HG03025 (cell line): ENCODE measurements at regions not wholly inside any gene's neighbourhood (a gene's known extent, or its start where the extent isn't known, plus 50 kb on each side); places are given as distances from the start of the nearest gene placed in this dataset.
"Not testable (repeated sequence)": the region's sequence is repeated elsewhere in the genome, so short reads cannot be mapped to it uniquely, and the experiment has no call there.

Experiments used
- ATAC-seq: cut with Tn5 transposase; IDR thresholded peaks from one replicate; pipeline ENCODE4 v1.9.1; 2021; ENCODE audit warnings: mild to moderate bottlenecking, moderate library complexity; ENCODE audit not compliant: unreplicated experiment, low FRiP score

DNA sequence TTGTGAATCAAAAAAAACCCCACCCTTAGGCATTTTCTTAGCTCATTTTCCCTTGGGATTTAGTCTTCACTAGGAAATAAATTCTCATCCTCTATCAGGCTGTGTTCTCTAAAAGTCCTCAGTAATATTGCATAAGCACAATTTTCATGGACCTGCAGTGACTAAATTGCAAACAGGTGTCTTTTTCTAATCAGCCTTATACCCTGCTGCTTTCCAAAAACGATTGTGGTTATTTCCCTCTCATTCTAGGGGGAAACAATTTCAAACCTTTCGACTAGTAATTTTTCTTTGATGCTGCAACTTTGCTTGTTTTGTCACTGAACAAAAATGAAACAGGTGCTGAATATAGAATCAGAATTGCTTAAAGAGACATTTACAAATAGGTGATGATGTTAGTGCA is 549.9 kb downstream of the PDHA2 start:
- ATAC-seq = no peak

DNA sequence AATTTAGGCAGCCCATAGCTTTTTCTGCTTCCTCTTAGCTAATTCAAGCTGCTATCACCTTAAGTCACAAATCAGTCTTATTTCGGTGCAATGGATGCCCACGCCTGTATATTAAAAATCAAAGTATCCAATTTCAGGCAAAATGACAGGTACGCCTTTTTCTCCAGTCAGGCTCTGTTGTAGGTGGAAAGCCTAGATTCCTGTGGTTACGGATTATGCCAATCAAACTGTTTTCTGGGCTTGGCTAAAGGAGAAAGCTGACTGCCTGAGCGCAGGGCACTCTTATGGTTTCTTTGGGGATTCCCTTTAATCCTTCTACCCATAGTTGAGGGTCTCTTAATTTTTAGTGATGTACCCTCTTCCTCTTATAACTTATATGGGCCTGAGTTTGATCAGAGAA is 550.5 kb downstream of the PDHA2 start:
- ATAC-seq = no peak

DNA sequence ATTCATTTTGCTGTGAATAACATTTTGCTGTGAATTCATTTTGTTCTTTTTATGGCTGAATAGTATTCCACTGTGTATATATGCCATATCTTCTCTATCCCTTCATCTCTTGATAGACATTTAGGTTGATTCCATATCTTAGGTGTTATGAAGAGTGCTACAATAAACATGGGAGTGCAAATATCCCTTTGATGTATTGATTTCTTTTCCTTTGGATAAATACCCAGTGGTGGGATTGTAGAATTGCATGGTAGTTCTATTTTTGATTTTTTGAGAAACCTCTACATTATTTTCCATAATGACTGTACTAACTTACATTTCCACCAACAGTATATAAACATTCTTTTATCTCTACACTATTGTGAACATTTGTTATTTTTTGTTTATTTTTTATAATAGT is 555.9 kb downstream of the PDHA2 start:
- no peak for ATAC-seq

DNA sequence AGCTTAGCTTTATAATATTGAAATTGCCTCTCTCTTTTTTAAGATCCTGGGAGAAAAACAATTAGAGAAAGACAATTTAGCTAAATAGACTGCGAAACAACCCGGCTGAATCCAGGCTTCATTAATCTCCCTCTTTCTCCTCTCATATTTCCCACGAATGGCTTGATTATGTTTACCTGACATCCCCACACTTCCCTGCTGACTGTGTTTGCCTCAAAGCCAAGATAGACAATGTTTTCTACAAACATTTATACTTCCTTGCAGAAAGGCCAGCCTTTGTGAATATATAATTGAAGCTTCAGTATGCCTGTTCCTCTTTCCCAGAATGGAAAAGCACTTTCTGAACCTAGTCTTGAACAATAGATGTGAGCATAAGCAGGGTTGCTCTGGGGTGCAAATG is 566.8 kb downstream of the PDHA2 start:
- no peak for ATAC-seq

DNA sequence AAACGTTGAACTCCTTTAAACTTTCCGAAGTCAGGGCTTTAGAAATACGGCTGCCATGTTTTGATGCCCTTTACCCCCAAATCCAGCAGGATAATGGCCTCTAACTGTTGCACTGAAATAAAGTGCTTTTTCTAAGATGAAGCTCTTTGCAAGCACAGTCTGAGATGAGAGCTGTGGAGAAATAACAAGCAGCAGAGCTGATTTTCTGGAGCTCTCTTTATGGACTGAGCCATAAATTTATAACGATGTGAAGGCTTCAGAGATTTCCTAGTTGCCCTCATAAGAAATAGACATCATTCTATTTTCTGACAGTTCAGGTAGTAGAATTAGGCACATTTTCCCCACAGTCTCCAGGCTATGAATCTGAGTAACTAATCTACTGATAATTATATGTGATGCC is 567.3 kb downstream of the PDHA2 start:
- no peak for ATAC-seq

DNA sequence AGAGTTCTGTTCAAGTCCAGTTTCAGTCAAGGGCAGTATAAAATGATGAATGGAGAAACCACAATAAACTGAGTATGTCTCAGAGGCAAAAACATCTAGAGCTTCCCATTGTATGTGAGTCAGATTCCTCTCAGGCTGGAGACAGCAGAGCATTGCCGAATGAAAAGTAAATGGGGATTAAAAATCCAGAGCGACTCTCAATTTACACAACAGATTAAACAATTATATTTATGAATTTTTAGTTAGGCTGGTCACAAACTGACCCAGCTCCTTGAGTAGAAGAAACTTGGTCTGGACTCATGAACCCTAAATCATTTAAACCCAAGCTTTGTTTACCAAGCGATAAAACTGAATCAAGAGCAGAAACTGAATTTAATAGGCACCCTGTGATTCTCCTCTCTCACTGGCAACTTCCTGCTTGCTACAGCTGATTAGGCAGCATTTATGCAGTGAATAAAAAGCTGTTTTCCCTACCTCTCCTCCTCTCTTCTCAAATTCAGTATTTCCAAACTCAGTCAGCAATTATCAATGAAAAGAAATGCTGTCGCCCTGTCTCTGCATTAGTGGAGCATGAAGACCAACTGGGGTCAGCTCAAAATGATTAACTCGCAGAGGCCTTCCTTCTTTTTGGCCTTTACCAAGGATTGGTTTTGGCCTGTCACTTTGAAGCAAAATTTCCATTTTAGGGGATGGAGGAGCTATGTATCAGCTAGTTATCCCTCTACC is 568.0 kb downstream of the PDHA2 start:
- ATAC-seq = no peak

DNA sequence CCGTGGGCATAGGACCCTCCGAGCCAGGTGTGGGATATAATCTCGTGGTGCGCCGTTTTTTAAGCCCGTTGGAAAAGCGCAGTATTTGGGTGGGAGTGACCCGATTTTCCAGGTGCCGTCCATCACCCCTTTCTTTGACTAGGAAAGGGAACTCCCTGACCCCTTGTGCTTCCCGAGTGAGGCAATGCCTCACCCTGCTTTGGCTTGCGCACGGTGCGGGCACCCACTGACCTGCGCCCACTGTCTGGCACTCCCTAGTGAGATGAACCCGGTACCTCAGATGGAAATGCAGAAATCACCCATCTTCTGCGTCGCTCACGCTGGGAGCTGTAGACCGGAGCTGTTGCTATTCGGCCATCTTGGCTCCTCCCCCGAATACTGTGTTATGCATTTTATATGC is 575.0 kb downstream of the PDHA2 start:
- ATAC-seq = not testable (repeated sequence)

DNA sequence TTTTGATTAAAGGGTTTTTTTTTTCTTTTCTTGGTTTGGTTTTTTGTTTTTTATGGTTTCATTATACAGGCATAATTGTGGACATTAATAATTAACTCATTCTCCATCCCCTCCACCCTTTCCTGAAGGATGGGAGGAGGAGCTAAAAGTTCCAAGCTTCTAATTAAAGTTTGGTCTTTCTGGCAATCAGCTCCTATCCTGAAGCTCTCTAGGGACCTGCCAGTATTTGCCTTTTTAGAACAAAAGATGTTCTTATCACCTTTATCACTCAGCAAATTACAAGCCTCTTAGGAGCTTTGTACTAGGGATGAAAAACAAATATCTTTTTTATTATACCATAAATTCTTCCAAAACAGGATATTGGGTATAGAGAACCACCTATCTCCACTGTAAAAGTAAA is 589.8 kb downstream of the PDHA2 start:
- ATAC-seq = no peak

DNA sequence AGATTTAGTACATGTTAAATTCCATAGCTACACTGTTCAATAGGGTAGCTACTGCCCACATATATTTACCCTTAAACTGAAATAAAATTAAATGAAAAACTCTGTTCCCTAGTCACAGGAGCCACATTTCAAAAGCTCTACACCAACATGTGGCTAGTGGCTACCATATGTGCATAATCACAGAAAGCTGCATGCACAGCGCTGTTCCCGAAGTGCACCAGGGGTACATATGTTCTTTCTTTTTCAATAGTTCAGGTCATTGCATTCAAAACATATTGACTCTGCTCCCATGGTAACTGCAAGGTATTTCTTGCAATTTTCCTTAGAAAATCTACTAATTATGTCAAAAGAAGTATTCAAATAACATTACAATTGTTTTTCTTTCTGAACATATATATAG is 591.2 kb downstream of the PDHA2 start:
- no peak for ATAC-seq

DNA sequence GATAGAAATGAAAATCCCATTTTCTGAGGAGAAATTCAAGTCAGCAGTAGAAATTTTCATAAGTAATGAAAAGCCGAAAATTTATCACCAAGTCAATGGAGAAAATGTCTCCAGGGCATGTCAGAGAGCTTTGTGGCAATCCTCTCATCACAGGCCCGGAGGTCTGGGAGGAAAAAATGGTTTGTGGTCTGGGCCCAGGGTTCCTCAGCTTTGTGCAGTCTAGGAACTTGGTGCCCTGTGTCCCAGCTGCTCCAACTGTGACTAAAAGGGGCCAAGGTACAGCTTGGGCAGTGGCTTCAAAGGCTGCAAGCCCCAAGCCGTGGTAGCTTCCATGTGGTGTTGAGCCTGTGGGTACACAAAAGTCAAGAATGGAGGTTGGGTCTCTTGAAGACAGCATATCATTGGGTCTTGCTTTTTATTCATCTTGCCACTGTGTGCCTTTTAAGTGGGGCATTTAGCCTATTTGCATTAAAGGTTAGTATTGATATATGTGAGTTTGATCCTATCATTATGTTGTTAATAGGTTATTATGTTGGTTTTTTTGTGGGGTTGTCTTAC is 608.5 kb downstream of the PDHA2 start:
- no peak for ATAC-seq

DNA sequence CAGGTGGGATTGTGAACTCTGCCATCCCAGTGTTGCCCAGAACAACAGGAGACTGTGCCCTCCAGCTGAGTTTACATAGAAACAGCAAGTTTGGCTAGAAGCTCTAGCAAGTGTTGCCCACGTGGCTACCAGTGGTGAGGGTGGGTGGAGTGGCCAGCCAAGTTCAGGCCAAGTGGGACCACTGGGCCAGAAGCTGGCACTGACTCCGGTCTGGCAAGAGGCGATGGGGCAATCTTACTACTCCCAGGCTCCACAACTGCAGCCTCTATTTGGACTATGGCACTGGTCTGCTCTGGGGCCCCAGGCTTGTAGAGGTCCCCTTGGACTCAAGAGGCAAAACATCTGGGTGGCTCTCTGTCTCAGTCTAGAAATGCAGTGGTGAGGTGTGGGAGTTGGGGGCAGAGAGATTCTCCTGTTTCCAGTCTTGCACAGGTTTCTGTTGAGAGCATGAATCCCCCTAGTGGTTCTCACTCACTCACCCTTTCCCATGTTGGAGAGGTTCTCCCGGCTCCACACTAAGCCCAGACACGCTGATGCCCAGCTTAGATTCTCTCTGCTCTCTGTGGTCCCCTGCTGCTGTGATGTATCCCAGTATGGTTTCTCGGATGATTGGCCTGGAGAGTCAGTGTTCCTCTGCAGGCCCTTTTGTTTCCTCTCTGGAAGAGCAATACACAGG is 615.3 kb downstream of the PDHA2 start:
- no peak for ATAC-seq

DNA sequence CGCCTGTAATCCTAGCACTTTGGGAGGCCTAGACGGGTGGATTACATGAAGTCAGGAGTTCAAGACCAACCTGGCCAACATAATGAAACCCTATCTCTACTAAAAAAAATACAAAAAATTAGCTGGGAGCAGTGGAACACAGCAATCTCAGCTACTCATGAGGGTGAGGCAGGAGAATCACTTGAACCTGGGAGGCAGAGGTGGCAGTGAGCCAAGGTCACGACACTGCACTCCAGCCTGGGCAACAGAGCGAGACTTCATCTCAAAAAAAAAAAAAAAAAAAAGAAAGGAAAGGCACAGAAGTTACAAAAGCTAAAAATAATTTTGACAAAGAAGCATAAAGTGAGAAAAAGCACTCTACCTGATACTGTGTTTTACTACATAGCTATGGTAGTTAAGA is 618.1 kb downstream of the PDHA2 start:
- not testable (repeated sequence) for ATAC-seq

DNA sequence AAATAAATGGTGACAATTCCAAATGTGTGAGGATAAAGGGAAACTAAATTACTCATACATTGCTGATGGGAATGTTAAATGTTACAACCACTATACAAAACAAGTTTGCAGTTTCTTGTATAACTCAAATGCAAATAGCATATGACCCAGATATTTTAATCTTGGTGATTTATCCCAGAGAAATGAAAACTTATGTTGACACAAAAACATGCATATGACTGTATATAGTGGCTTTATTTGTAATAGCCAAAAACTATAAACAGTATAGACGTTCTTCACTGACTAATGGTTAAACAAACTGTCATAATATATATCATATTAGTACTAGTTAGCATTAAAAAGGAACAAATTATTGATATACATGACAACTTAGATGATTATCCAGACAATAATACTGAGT is 619.2 kb downstream of the PDHA2 start:
- no peak for ATAC-seq

DNA sequence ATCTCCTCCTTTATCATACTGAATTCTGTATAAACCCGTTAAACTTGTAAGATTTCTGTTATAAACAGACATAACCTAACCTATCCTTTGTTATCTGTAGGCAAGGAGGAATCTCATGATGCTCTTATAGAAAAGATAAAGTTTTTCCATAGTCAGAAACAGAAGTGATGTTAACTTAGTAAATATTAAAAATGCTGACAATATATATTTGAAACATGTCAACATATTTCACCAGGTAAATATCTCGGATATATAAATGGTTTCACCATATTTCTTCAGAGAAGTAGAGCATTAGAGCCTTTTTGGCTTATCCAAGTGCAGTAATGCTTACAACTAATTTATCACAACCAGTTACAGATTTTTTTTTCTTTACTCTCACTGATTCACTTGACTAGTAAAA is 625.9 kb downstream of the PDHA2 start:
- no peak for ATAC-seq

DNA sequence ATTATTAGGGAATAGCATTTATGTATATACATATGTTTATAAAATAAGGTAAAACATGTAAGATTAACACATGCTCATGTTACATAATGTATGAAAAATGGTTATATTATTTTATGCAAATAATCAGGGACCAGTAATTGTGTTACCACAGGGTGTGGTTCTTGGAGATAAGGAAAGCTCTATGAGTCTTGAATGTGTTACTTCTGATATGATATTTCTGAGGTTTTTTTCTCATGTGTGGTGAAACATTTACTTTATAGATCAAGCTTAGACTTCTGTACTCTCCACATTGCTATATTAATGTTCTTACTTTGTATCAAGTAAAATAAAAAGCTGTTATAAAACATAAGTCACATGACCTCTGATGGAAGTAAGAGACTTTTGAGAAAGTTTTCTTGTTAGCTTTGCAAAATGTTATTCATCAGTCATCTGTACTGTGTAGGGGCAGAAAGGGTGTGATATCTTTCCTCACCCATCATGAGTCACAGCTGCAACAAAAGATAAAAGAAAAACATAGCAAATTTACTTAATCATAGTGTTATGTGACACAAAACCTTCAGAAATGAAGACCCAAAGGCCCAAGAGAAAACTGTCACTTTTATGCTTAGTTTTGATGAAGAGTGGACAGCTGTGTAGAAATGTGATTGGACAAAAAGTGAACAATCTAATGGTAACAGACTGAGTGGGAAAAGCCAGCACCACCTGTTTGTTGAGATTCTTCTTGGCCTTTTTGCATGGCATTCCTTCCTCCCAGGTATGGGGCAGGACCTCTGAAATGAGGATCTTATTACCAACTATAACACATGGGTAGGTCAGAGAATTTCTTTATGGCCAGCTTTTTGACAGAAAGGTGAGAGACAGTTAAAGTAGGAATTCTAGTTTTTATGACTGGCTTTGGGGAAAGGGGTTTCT is 632.3 kb downstream of the PDHA2 start:
- no peak for ATAC-seq

DNA sequence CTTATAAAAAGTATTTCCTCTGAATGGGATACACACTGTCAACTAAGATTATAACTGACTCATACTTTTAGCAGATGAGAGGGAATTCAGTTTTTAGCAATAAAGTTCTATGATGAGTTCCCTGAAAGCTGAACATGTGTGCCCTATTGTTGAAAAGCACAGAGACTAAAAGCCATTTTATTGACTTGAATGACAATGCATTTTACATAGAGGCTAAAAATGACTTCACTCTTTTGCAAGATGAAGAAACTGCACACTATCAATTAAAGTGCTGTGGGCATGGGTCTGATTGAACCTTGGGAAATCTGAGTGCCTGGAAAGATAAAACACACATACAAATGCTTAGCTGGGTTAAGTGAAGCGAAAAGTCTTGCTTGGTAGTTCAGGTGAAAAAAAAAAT is 633.4 kb downstream of the PDHA2 start:
- no peak for ATAC-seq

DNA sequence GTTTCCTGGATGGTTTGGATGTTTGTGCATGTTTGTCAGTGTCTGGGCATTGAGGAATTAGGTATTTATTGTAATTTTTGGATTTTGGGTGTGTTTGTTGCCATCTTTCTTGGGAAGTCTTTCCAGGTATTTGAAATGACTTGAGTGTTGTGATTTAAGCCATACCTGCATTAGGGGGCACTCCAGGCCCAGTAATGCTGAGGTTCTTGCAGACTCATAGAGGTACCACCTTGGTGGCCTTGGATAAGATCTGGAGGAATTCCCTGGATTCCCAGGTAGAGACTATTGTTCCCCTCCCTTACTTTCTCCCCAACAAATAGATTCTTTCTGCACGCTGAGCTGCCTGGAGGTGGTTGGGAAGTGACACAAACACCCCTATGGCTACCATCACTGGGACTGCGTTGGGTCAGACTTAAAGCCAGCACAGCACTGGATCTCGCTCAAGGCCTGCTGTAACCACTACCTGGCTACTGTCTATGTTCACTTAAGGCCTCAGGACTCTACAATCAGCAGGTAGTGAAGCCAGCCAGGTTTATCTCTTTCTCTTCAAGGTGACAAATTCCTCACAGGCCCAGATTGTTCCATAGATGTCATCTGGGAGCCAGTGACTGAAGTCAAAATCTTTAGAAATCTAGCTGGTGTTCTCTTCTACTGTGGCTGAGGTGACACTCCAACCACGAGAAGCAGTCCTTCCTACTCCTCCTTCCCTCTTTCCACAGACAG is 643.6 kb downstream of the PDHA2 start:
- no peak for ATAC-seq

DNA sequence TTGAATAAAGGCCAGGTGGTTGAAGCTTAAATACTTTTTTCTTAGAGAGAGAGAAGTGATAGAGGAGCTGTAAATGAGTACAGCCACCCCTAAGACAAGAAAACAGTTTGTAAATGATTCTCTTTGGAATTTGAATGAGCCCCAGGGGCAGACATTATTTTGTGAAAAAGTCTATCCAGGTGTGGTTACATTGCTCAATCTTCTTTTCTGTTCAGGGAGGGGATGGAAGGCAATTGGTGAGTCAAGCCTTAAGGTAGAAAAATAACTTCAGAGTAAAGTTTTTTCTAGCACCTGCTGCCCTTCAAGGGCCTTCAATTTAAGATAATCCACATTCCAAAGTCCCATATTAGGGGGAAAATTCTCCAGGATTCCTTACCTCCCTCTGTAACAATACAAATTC is 646.7 kb downstream of the PDHA2 start:
- no peak for ATAC-seq

DNA sequence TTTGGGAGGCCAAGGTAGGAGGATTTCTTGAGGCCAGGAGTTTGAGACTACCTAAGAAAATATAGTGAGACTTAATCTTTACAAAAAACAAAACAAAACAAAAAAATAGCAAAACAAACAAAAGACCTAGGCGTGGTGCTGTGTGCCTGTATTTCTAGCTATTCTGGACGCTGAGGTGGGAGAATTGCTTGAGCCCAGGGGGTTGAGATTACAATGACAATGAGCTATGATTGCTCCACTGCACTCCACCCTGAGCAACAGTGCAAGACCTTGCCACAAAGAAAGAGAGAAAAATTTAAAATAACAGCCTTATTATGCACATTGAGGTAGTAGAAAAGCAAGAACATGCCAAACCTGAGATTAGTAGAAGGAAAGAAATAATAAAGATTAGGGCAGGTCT is 657.7 kb downstream of the PDHA2 start:
- no peak for ATAC-seq

DNA sequence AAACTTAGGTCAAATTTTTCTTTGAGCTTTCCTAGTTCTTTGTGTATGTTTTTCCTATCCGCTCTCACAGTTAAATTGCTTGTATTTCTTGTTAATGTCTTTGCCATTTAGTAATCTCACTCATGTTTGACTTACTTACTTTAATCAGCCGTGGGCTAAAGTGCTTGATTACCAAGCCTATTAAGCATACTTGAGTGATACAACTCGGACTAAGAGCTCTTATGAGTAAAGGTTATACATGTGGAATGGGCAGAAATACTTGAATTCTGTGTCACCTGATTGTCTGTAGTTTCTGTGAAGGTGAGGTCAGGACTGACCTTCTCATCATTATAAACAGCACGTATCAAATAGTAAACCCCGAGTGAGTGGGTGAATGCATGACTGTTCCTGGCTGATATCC is 664.5 kb downstream of the PDHA2 start:
- no peak for ATAC-seq
